ENCODE measurements at regions not wholly inside any gene's neighbourhood (a gene's known extent, or its start where the extent isn't known, plus 50 kb on each side); places are given as distances from the start of the nearest gene placed in this dataset.

- Histone ChIP-seq H3K56ac (ENCODE audit: extremely low read depth, insufficient read depth, low read length) (no peak overlapping the region), H4K20me1 (ENCODE audit: insufficient read depth, low read length) (no peaks in the 10 kb centered on the region), H3K27ac (ENCODE audit: insufficient read depth, low read length) (no peak overlapping the region), H3K14ac (replicated peaks; ENCODE audit: low read depth, low read length) (0 out of 2 replicates have a peak overlapping the region, but pooled peaks have one; percentile 39), H3K18ac (ENCODE audit: low read depth, low read length) (no peak overlapping the region), H3K4me2 (ENCODE audit: low read depth, low read length) (no peak overlapping the region), H3K23ac (ENCODE audit: low read depth, low read length) (no peak overlapping the region), H3K79me1 (ENCODE audit: low read depth in 1 of 2, low read length in 2 of 2) (no peaks in the 10 kb centered on the region), H3K27me3 (ENCODE audit: control insufficient read depth, insufficient read depth, low read length) (no peaks in the 10 kb centered on the region), H2AK9ac (replicated peaks; ENCODE audit: low read depth, low read length, poor library complexity) (no peak overlapping the region), H3K4me1 (ENCODE audit: control insufficient read depth, insufficient read depth, low read length) (peaks cover 2% of the 10 kb centered on the region; the same call in 1 of the 2 replicates), H3K4ac (ENCODE audit: low read depth, low read length) (no peak overlapping the region), H3K9me1 (ENCODE audit: insufficient read depth, low read length) (no peaks in the 10 kb centered on the region), H3K4me3 (ENCODE audit: insufficient read depth, low read depth, low read length) (no peak overlapping the region), H4K8ac (ENCODE audit: low read depth in 2 of 2, low read length in 2 of 2) (no peak overlapping the region), H2AFZ (replicated peaks; ENCODE audit: low read length, poor library complexity) (no peak overlapping the region), H2BK15ac (ENCODE audit: low read depth, low read length) (no peak overlapping the region), H4K5ac (ENCODE audit: low read depth, low read length) (no peak overlapping the region), H4K91ac (ENCODE audit: insufficient read depth, low read depth, low read length) (no peak overlapping the region), H3K9me3 (ENCODE audit: control insufficient read depth, insufficient read depth, low read length) (no peaks in the 10 kb centered on the region), H3K36me3 (ENCODE audit: control insufficient read depth, insufficient read depth, low read length) (no peaks in the 10 kb centered on the region), H3K9ac (ENCODE audit: low read depth, low read length) (no peak overlapping the region), H2BK20ac (ENCODE audit: low read depth, low read length) (no peak overlapping the region), H2BK120ac (ENCODE audit: low read depth, low read length) (no peak overlapping the region), H2AK5ac (ENCODE audit: low read depth, low read length) (no peak overlapping the region), H2BK5ac (ENCODE audit: low read depth, low read length, poor library complexity, severe bottlenecking) (no peak overlapping the region)
- DNase-seq: no peak
- intact Hi-C loops (cut with micrococcal nuclease) (no loop called here), dilution Hi-C loops (cut with HindIII; ENCODE audit: low sequenced_read_pairs, unreplicated experiment) (no loop called here), in situ Hi-C loops (cut with MboI; ENCODE audit: low sequenced_read_pairs) (no loop called here)
- ChIA-PET CTCF (no interaction called here), POLR2A (ENCODE audit: unreplicated experiment) (no interaction called here)
- WGBS, 2 experiments (ENCODE audit: extremely low coverage in 2 of 2, insufficient read length in 1 of 2): no CpG with 5 or more reads among the region's 1 CpG
- no peak for ATAC-seq (ENCODE audit: low read depth)
- TF ChIP-seq RFX5 (IDR thresholded peaks at IDR 0.05; ENCODE audit: low read depth, low read length): no peak
- TF ChIP-seq POLR2A (IDR thresholded peaks at IDR 0.05; ENCODE audit: low read depth, low read length): no peak
- no peak for TF ChIP-seq RCOR1 (IDR thresholded peaks at IDR 0.05; ENCODE audit: insufficient replicate concordance, low read length)
- no peak for TF ChIP-seq FOS (IDR thresholded peaks at IDR 0.05; ENCODE audit: low read depth, low read length)
- no peak for TF ChIP-seq BHLHE40 (IDR thresholded peaks at IDR 0.05; ENCODE audit: low read depth, low read length)
- no peak for TF ChIP-seq ELK1 (IDR thresholded peaks at IDR 0.05; ENCODE audit: borderline replicate concordance, low read depth, low read length)
- no peak for TF ChIP-seq USF2 (IDR thresholded peaks at IDR 0.05; ENCODE audit: low read depth, low read length)
- no peak for TF ChIP-seq NFE2L2 (IDR thresholded peaks at IDR 0.05; ENCODE audit: low read depth, low read length)
- no TSS peak for BruUV-seq (replicated peaks)
These were observed 188.0 kb upstream of the PGRMC2 start for GRCh38 chr4:128475597-128475996.

Measured in IMR-90 (cell line).